Stimulated activated CD8-positive, alpha-beta memory T cell treated with anti-CD3 and anti-CD28 coated beads, Interleukin-15, amount 100 ng/mL, for 4 hours (primary cell): ENCODE measurements at regions not wholly inside any gene's neighbourhood (a gene's known extent, or its start where the extent isn't known, plus 50 kb on each side); places are given as distances from the start of the nearest gene placed in this dataset.
"Not testable (repeated sequence)": the region's sequence is repeated elsewhere in the genome, so short reads cannot be mapped to it uniquely, and the experiment has no call there.

Experiments
- DNase-seq, 2 donors: peaks; one replicate each; pipeline ENCODE4 v3.0.0-alpha.2; 2020; ENCODE audit warnings: low read depth in 2 of 2

DNA sequence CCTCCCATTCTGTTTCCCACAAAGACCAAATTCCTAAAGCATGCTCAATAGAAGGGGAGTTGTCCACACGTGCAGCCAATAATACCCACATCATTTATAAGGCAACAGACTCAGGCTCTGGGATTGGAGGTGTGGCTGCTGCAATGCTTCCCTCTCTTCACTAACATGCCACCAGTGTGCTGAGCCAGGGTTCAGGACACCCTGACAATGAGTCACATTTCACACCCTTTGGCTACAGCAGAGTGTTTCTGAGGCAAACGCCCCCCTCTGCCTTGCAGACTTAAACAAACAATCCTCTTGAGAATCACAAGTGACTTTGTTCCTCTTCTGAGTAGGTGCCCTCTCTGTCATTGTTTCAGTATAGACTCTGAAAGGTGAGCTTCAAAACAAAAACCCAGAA, 189.3 kb upstream of the TLE4 start:
- DNase-seq = no peak

DNA sequence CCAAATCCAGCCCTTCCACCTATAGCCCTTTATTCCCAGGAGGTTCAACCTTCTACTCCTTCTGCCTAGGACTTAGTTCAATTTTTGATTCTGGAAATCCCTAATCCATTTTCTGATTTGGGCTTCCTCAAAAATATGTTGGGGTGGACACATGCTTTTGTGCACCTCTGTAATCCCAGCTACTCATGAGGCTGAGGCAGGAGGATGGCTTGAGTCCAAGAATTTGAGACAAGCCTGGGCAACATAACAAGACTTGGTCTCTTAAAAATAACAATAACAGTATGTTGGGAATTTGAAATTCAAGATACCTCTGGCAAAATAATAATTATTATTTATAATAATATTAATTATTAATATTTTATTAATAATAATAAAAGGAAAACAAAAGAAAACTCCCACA, 188.7 kb upstream of the TLE4 start:
- no peak for DNase-seq

DNA sequence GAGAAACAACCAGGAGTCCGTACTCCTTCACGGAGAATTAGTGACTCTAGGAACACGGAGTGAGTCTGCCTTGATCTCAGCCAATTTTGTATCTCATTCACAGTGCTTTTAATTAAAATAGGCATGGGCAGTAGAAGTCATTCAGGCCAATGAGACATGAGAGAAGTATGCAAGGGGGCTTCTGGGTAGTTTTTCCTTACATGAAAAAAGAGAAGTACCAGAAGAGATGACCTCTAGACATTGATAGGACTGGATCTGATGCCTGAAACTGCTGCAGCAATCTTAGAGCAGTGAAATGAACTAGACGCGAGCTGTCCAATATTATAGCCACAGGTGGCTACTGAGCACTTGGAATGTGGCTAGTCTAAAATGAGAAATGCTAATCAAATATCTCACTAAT, 187.7 kb upstream of the TLE4 start:
- DNase-seq = no peak

DNA sequence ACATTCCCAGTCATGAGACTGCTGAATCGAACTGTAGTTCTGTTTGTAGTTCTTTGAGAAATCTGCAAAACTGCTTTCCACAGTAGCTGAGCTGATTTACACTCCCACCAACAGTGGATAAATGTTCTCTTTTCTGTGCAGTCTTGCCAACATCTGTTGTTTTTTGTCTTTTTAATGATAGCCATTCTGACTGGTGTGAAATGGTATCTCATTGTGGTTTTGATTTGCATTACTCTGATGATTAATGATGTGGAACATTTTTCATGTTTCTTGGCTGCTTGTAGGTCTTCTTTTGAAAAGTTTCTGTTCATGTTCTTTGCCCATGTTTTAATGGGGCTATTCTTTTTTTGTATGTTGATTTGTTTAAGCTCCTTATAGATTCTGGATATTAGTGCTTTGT, 187.3 kb upstream of the TLE4 start:
- DNase-seq = no peak

DNA sequence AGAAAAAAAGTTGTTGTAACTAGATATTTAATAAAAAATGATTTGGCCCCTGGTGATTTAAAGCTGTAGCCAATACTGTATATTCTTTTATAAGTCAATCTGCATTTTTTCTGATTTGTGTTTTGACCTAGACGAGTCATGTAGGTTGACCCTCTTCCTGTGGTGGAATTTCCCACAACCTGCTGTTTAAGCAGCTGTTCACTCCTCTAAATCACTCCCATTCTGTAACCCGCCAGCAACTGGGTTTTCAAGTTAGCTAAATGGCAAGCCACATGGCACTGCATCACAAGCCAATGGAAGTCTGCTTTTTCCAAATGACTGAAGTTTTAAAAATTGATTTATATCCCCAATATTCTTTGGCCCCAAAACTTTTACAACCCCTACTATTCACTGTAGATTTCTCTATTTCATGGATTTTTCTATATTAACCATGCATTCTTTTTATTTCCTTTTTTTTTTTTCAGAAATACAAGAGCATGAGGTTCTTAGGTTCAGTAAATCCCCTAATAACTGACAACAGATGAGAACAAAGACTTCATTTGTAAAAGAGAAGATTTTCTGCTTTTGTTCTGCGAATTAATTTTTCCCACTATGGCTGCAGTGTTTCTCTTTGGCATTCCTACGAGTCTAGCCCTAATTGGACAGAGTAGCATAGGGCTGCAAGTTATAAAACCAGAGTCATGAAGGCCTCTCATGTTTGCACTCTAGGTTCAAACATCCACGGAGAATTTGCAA, 184.5 kb upstream of the TLE4 start:
- DNase-seq = no peak

DNA sequence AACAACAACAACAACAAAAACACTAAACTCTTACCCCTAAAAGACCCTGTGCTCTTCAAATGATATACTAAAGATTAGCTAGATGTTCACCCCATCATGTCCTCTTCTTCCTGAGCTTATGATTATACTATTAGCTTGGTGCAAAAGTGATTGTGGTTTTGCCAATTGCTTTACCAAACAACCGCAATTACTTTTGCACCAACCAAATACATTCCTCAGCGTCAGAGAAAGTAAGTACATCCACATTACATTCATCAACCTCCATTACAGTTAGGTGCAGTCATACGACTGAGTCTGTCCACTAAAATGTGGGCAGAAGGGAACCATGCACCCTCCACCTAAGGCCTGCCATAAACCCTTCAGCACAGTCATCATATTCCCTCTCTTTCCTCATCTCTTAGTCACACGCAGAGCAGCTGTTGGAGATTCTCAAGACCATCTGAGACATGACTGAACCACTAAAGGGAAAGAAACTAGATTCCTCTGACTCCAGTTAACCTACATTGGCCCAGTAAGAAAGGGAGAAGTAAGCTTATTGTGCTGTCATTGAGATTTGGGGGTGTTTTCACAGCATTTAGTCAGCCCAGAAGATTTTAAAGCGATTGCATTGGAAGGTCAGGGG, 181.6 kb upstream of the TLE4 start:
- DNase-seq = no peak

DNA sequence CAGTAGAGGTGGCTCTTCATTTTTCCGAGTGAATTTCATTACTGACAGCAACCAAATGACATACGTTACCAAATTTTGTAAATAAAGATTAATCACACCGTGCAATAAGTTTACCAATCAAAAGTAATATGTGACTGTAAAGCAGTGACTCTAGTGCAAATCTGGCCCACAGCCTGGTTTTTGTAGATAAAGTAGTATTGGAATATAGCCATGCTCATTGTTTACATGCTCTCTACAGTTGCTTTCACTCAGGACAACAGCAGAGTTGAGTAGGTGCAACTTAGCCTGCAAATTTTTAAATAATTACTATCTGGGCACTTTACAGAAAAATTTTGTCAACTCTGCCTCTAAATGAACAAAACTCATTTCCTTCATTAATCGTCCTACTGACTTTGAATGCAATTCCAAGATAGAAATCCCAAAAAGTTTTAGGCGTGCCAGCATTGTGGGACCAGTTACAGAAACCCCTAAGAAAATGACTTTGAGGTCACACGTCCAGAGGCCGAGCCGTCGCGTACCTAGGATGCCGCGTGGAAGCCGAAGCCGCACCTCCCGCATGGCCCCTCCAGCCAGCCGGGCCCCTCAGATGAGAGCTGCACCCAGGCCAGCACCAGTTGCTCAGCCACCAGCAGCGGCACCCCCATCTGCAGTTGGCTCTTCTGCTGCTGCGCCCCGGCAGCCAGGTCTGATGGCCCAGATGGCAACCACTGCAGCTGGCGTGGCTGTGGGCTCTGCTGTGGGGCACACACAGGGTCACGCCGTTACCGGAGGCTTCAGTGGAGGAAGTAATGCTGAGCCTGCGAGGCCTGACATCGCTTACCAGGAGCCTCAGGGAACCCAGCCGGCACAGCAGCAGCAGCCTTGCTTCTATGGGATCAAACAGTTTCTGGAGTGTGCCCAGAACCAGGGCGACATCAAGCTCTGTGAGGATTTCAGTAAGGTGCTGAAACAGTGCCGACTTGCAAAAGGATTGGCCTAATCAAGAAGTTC, 180.7 kb upstream of the TLE4 start:
- DNase-seq = no peak

DNA sequence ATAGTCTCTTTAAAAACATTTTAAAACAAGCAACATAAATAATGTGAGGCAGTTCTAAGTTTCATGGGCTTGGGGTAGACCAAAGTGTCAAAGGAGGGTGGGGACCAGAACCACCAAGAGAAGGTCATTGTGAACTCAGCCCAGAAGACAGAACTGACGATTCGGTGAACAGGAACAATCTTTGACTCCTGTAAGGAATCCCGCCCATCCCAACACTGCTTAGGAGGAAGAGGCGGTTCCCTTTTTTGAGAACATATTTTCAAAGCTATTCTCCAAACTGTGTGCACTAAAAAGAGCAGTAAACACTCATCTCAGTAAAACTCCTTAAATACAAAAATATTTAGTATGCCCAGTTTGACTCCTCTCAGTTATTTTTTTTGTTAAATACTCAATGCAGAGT, 176.5 kb upstream of the TLE4 start:
- no peak for DNase-seq

DNA sequence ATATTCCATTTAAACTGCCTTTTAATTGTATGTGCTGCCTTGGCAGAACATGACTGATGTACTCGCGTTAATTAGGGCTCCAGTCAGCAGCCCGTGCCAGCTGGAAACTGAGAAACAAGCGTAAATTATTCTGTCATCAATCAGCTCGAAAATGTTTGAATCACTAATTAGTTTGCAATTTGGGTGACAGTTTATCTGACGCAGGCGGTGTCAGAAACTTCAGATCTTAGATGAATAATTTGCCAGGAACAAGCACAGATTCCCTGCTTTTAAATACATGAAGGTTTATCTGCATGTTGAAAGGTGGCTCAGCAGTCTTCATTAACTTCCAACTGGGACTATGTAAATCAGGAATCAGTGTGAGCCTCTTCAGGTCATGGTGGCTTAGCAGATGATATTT, 176.0 kb upstream of the TLE4 start:
- DNase-seq = no peak

DNA sequence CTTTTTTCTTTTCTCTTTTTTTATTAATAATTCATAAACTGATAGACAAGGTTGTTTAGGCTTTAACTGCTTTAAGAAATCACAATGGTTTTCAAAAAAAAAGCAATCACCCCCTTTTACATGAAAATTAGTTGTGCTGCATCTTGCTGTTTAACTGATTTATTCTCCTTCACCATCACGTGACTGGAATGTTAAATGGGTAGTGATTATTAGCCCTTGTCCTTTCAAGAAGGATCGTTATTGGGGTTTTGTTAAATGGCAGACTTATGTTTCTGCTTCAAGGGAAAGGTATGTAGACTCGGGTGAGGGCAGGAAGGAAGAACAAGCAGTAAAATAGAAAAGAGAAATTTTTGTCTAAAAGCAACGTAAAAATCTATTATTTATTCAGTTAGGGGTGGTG, 175.6 kb upstream of the TLE4 start:
- no peak for DNase-seq

DNA sequence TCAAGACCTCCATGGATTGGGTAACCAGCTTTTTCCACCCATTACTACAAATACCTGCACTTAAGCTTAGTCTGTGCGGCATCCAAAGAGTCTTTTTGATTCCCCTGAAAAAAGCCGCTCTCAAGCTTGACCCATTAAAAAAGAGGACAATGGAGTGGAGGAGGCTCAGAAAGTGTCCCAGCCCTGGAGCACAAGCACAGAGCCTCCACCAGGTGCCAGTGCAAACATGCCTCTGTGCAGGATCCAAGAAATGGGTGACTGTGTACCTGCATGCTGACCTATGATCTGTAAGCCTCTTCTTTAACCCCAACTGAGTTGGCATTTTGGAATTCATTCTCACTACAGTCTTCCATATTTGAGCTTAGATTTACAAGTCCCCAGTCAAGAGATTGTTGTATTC, 168.3 kb upstream of the TLE4 start:
- no peak for DNase-seq

DNA sequence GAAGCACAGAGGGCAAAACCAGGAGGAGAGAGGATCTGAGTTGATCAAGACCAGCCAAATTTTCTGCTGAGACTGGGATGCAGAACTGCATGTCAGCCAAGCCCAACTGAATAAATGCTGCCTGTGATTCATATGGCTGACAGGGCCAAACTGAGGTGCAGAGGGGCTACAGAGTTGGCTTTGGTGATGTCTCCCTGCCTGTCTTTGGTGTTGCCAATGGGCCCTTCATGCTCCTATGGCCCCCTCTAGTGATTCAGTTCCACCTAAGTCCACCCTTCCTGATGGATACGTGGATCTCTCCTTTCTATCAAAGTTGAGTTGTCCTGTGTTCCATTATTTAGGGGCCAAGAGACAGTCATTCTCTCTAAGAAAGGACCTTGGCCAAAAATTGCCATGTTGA, 163.6 kb upstream of the TLE4 start:
- no peak for DNase-seq

DNA sequence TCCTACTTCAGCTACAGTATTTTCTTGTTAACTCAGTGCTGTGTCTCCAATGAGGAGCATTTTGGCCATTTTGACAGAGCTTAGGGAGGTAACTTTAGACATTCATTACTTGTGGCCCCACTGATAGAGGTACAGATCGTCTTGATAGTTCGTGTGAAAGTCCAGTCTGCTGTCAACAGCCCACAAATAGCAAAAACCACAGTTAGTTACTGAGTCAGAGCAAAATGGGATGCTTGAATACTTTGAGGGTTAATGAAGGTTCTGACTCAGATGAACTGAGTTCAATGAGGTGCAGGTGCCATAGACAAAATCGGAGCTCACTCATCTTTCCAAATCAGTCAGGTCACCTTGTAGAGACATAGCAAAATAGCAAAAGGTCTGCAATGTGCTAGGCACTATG, 163.1 kb upstream of the TLE4 start:
- no peak for DNase-seq

DNA sequence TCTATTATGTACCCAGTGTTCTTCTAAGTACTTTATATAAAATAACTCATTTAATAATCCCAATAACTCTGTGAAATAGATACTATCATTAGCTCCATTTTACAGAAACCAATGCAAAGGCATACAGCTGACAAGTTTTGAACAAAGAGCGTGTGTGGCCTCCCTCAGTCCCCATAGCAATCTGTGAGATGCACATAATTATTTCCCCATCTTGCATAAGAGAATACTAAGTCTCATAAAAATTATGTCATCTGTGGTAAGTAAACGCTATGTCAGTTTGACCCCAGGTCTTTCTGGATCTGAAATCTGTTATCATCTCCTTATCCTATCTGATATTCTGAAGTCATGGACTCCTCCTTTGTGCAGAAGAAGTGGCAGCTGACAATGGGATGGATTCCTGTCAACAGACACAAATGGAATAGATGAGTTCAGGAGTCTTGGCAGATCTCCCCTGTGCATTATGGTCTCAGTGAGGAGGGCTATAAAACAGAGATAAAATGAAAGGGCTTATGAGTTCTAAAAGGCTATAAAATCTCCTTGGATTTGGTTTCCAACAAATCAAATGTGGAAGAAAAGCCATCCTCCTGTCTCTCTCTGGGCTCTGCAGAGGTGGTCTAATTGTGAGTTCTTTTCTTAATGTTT, 162.5 kb upstream of the TLE4 start:
- DNase-seq = no peak

DNA sequence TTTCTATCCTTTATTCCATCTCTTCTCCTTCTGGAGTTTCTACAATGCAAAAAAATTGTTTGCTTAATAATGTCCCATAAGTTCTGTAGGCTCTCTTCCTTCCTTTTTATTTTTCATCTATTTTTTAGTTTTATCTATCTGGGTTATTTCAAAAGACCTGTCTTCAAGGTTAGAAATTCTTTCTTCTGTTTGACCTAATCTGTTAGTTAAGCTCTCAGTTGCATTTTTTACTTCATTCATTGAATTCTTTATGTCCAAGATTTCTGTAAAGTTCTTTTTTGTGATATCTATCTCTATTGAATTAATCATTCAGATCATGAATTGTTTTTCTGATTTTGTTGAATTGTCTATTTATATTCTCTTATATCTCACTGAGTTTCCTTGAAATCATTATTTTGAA, 145.9 kb upstream of the TLE4 start:
- no peak for DNase-seq

DNA sequence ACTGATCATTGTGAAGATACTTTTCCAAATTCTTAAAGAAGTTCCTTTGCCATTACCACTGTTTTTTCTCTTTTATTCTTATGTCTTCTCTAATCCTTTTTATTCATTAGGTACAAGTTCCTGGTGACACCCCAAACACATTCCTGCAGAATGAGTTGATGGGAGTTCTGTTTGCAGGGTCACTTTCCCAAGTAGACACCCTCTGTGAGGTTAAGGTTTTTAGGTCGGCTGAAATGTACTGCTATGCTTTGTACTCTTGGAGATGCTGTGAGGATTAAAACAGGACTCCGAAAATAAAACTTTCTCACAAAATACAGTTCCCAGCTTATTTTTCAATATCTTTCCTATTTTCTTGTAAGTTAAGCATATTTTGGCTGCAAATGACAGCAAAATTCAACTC, 143.3 kb upstream of the TLE4 start:
- no peak for DNase-seq

DNA sequence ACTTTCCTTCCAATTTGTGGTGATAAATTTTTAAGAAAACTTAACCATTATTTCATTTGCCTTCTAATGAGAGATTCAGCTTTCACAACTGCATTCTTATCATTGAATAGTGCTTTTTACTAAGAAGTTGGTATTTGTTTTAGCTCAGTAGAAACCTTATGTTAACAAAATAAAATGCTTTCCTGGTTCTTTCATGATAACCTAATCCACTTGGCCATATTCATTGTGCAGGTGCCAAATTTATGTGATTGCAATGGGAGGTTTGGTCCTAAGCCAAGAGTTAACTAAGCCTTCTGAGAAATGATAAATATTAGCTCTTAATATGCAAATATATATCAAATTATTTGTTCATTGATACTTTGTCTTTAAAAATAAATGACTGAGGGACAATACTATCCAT, 141.1 kb upstream of the TLE4 start:
- no peak for DNase-seq

DNA sequence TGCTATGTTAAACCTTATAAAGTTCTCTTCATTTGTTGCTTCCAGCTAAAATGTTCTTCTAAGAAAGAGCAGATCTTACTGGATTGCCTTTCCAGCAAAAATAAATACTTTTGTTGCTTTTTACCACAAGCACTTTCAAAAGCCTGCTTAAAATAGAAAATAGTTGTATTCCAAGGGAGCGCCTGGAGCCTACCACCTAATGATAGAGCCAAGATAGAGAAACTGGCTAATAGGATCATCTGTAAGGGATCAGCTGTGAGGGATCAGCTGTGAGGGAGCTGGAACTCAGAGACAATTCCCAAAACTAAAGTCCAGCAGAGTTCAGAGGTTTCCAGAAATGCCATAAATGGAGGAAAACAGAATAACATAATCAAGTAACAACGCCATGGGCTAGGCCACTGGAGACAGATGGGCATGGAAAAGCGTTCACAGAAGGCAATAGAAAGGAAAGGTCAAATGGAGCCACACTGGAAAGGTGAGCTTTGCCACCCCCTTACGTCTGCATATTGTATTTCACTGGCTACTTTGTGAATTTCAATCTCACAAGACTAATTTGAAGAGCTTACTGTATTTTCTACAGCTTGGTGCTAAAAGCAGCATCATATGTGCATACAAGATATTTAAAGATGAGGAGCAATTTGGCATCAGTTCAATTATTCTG, 140.6 kb upstream of the TLE4 start:
- no peak for DNase-seq

DNA sequence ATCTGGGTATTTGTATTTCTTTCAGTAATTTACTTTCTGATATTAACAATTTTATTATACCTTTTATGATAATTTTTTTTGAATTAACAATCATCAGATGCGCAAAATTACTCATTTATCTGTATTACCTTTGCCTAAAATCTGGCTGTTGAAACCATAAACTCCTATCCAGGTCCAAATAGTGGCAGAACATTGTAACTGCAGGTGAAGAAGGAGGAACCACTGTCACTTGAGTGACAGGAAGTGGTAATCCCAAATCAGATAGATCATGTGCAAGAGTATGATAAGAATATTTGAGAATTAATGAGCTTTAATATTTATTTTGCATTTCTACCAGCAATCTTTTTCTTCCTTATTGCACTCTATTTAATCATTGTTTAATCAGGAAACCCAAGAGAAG, 139.3 kb upstream of the TLE4 start:
- DNase-seq = no peak

DNA sequence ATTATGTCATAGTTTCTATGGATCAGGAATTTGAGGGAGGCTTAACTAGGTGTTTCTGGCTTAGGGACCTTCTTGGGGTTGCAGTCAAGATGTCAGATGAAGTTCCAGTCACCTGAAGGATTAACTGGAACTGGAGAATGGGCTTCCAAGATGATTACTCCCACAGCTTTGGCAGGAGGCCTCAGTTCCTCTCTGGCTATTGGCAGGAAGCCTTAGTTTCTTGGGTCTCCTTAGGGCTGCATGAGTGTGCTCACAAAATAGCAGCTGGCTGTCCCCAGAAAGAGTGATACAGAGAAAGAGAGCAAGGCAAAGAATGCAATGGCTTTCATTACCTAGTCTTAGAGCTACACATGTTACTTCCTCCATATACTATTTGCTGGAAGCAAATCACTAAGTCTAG, 138.1 kb upstream of the TLE4 start:
- no peak for DNase-seq

DNA sequence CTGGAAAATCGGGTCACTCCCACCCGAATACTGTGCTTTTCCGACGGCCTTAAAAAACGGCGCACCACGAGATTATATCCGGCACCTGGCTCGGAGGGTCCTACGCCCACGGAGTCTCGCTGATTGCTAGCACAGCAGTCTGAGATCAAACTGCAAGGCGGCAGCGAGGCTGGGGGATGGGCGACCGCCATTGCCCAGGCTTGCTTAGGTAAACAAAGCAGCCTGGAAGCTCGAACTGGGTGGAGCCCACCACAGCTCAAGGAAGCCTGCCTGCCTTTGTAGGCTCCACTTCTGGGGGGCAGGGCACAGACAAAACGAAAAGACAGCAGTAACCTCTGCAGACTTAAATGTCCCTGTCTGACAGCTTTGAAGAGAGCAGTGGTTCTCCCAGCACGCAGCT, 132.5 kb upstream of the TLE4 start:
- not testable (repeated sequence) for DNase-seq
